AG04450 (cell line): ENCODE measurements at regions not wholly inside any gene's neighbourhood (a gene's known extent, or its start where the extent isn't known, plus 50 kb on each side); places are given as distances from the start of the nearest gene placed in this dataset.

Experiments
- CTCF ChIA-PET: fragments of 300-600, 350-600 bp; formaldehyde crosslinking; extraction: SDS; loops from one replicate; lab custom pipeline; 2022; ENCODE audit warnings: antibody characterized with exemption, inconsistent platforms; lab: Charles Lee
- POLR2A ChIA-PET: fragments of 350-600 bp; formaldehyde crosslinking; extraction: SDS; loops from one replicate; lab custom pipeline; 2021; ENCODE audit warnings: antibody characterized with exemption, inconsistent platforms; lab: Yijun Ruan, JAX
- DNase-seq: peaks from one replicate; pipeline ENCODE4 v3.0.0-alpha.2; 2011; ENCODE audit warnings: low read depth, low spot score
- H3K27ac ChIP-seq: one replicate; pipeline ENCODE4 v1.5.1; 2012; ENCODE audit warnings: low read depth, low read length, control low read depth
- H3K27me3 ChIP-seq: one replicate; pipeline ENCODE4 v1.6.0; 2012; ENCODE audit warnings: low read length; ENCODE audit not compliant: control insufficient read depth, insufficient read depth
- H3K4me3 ChIP-seq: 2 replicates; pipeline ENCODE4 v1.5.1; 2011; ENCODE audit warnings: mild to moderate bottlenecking, low read depth, low read length, control low read depth
- H3K9me3 ChIP-seq: 2 replicates; pipeline ENCODE4 v1.5.1; 2012; ENCODE audit warnings: low read length; ENCODE audit not compliant: control insufficient read depth, insufficient read depth
- CTCF ChIP-seq: IDR thresholded peaks from 2 replicates; pipeline ENCODE4 v1.5.1; 2011; ENCODE audit warnings: low read depth, low read length, control low read depth, inconsistent platforms

DNA sequence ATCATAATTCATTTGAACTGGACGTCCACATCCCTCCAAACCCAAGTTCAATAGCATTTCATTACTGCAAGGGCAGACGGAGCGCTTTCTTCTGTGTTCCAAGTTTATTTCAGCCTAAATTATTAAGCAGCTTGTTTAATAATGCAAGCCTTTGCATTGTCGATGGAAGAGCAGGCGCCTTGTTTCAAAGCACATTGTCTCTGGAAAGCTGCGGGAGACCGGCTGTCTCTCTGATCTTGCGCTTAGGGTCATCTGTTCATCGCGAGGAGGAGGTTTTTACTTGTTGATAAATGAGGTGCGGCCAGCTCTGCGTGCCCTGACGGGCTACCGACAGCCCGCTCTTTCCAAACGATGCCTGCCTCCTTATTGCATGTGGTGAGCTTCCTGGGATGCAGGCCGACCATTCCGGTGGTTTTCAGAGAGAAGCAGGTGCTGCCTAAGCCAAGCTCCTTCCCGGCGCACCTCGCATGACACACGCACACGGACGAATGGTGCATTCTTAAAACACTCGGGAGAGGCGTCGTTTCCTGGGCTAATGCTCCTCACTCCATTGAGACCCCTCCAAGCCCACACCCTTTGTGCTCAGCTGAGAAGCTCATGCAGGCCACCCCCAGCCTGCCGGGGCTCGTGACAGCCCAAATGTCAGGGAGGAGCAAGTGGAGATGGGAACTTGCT, 456.9 kb downstream of the BRD1 start:
- no peaks in the 10 kb centered on the region for H3K27me3 ChIP-seq
- DNase-seq: no peak
- peaks cover 81% of the 10 kb centered on the region for H3K9me3 ChIP-seq
- CTCF ChIA-PET: no interaction called here
- POLR2A ChIA-PET: no interaction called here
- no peak overlapping the region for H3K27ac ChIP-seq
- TF ChIP-seq CTCF: no peak
- no peak overlapping the region for H3K4me3 ChIP-seq

GRCh38 chr22:49369726-49370626, 457.7 kb downstream of the BRD1 start:
- DNase-seq: no peak
- CTCF ChIA-PET: no interaction called here
- POLR2A ChIA-PET: no interaction called here

GRCh38 chr22:49368976-49369725, 458.5 kb downstream of the BRD1 start:
- ChIA-PET POLR2A (no interaction called here), CTCF (no interaction called here)
- Histone ChIP-seq H3K9me3 (peaks cover 97% of the 10 kb centered on the region), H3K27me3 (no peaks in the 10 kb centered on the region), H3K27ac (no peak overlapping the region), H3K4me3 (no peak overlapping the region)
- no peak for DNase-seq
- TF ChIP-seq CTCF: no peak

More at GRCh38 chr22:49369726-49370626, 457.7 kb downstream of the BRD1 start:
- Histone ChIP-seq H3K9me3 (peaks cover 88% of the 10 kb centered on the region), H3K27ac (no peak overlapping the region), H3K4me3 (no peak overlapping the region), H3K27me3 (no peaks in the 10 kb centered on the region)
- TF ChIP-seq CTCF: no peak

DNA sequence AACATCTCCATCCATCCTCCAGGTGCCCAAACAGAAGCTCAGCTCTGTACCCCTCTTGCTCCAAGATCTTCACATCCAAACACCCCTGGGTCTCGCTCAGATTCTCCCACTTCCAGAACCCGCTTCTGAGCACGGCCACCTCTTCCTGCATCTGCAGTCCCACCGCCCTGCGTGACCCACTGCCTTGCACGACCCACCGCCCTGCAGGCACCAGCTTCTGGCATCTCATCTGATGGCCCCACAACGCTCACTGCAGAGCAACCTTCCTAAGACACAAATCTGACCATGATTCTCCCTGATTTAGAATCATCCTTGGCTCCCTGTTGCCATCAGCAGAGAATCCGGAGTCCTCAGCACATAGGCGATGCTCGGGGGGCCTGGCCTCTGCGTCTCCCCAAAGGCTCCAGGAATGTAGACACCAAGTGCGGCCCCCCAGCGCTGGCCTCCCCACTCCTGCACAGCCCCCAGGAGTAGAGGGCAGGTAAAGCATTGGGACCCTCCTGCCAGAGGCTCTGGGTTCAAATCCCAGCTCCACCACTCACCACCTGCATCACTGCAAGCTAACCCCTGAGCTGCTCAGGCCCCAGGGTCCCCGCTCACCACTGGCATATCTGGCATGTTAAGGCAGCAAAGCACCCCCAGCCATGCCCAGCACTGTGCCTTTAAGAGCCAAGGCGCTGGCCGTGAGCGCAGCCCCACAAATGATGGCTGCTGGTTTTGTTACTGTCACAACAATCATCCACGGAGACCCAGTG, 459.3 kb downstream of the BRD1 start:
- DNase-seq: no peak
- Histone ChIP-seq H3K9me3 (peaks cover 97% of the 10 kb centered on the region), H3K27ac (no peak overlapping the region), H3K4me3 (no peak overlapping the region), H3K27me3 (no peaks in the 10 kb centered on the region)
- ChIA-PET POLR2A (no interaction called here), CTCF (no interaction called here)
- no peak for TF ChIP-seq CTCF
